ENCODE measurements at regions not wholly inside any gene's neighbourhood (a gene's known extent, or its start where the extent isn't known, plus 50 kb on each side); places are given as distances from the start of the nearest gene placed in this dataset.

DNA sequence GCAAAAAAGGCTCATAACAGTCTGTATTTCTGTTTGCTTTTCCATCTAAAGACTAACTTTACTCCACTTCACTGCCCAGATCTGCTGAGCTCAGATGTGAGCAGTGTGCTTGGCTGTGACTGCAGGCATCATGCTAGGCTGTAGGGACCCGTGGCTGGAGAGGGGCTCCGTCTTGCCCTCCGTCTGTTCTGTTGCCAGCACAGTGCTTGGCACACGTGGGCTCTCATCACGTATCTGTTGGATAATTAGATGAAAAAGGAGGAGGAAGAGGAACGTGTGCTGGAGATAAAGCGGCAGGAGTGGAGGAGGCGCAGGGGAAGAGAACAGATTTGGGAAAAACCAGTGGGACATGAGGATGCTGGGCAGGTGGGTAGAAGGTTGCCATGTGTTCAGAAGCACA lies 57.6 kb upstream of the IER3 start:
- ATAC-seq (ENCODE audit: low FRiP score in 2 of 2) (peak in 1 of 2 donors; percentile 40), DNase-seq (no peak)
- no peak overlapping the region for H3K27ac ChIP-seq
- TF ChIP-seq, protein P1, sequence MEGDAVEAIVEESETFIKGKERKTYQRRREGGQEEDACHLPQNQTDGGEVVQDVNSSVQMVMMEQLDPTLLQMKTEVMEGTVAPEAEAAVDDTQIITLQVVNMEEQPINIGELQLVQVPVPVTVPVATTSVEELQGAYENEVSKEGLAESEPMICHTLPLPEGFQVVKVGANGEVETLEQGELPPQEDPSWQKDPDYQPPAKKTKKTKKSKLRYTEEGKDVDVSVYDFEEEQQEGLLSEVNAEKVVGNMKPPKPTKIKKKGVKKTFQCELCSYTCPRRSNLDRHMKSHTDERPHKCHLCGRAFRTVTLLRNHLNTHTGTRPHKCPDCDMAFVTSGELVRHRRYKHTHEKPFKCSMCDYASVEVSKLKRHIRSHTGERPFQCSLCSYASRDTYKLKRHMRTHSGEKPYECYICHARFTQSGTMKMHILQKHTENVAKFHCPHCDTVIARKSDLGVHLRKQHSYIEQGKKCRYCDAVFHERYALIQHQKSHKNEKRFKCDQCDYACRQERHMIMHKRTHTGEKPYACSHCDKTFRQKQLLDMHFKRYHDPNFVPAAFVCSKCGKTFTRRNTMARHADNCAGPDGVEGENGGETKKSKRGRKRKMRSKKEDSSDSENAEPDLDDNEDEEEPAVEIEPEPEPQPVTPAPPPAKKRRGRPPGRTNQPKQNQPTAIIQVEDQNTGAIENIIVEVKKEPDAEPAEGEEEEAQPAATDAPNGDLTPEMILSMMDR (IDR thresholded peaks at IDR 0.05) = no peak
- TF ChIP-seq EP300 (IDR thresholded peaks at IDR 0.05) = no peak
- no peak for TF ChIP-seq POLR2A (IDR thresholded peaks at IDR 0.05)
- TF ChIP-seq POLR2AphosphoS5 (IDR thresholded peaks at IDR 0.05) = no peak
- H3K9me3 ChIP-seq = no peaks in the 10 kb centered on the region
- no peaks in the 10 kb centered on the region for H3K4me1 ChIP-seq
- no peaks in the 10 kb centered on the region for H3K36me3 ChIP-seq
- WGBS, 2 donors = 83 to 85% methylated on average over 8 of the region's 8 CpGs
- H3K27me3 ChIP-seq = no peaks in the 10 kb centered on the region
- no peak overlapping the region for H3K4me3 ChIP-seq

DNA sequence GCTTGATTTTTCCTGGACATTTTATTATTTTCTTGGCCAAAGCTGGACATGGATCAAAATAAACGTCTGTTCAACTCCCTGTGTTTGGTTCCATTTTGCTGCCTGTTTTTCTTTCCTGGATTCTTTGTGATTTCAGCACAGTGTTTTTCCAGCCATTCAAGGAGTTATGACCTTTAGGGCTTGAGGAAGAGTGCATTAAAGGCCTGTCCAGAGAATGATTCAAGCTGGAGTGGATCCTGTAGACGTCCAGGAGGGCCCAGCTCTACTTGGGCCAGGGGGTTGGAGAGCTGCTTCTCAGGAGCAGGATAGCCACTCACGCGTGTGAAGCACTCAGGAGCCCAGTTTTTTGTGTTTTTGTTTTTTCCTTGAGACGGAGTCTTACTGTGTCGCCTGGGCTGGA lies 56.5 kb upstream of the IER3 start:
- Histone ChIP-seq H3K36me3 (no peaks in the 10 kb centered on the region), H3K27me3 (no peaks in the 10 kb centered on the region), H3K4me3 (no peak overlapping the region), H3K9me3 (no peaks in the 10 kb centered on the region), H3K4me1 (no peaks in the 10 kb centered on the region), H3K27ac (no peak overlapping the region)
- no peak for DNase-seq
- 73 to 76% methylated on average over 4 to 6 of the region's 6 CpGs for WGBS, 2 donors
- TF ChIP-seq, protein P1 (IDR thresholded peaks at IDR 0.05) = no peak
- TF ChIP-seq POLR2A (IDR thresholded peaks at IDR 0.05) (no peak), POLR2AphosphoS5 (IDR thresholded peaks at IDR 0.05) (no peak), EP300 (IDR thresholded peaks at IDR 0.05) (no peak)
- peak in 1 of 2 donors; percentile 36 for ATAC-seq (ENCODE audit: low FRiP score in 2 of 2)

DNA sequence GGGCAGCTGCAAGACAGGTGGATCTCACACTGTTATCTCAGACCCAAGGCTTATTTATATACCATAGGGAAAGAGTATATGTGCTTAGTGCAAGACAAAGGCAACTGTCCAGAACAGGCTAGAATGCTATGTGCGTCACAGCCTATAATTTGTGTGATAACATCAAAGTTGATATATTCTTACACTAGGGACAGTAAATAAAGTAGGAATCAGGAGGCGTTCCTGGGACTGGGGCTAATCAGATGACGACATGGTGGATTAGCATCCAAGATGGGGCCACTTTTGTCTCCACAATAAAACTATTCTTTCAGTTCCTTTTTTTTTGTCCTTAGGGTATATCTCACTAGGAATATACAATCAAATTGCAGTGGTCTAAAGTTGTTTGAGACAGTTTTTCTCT lies 54.9 kb upstream of the IER3 start:
- H3K27me3 ChIP-seq = no peaks in the 10 kb centered on the region
- 74 to 76% methylated on average over 3 of the region's 3 CpGs for WGBS, 2 donors
- DNase-seq = no peak
- no peak overlapping the region for H3K27ac ChIP-seq
- ATAC-seq (ENCODE audit: low FRiP score in 2 of 2) = no peak
- no peaks in the 10 kb centered on the region for H3K36me3 ChIP-seq
- peaks cover 0 to 6% (median 3%) of the 10 kb centered on the region in 4 donors for H3K4me1 ChIP-seq
- H3K4me3 ChIP-seq = no peak overlapping the region
- H3K9me3 ChIP-seq = no peaks in the 10 kb centered on the region
- no peak for TF ChIP-seq EP300 (IDR thresholded peaks at IDR 0.05)
- TF ChIP-seq, protein P1 (IDR thresholded peaks at IDR 0.05) = no peak
- no peak for TF ChIP-seq POLR2AphosphoS5 (IDR thresholded peaks at IDR 0.05)
- no peak for TF ChIP-seq POLR2A (IDR thresholded peaks at IDR 0.05)

DNA sequence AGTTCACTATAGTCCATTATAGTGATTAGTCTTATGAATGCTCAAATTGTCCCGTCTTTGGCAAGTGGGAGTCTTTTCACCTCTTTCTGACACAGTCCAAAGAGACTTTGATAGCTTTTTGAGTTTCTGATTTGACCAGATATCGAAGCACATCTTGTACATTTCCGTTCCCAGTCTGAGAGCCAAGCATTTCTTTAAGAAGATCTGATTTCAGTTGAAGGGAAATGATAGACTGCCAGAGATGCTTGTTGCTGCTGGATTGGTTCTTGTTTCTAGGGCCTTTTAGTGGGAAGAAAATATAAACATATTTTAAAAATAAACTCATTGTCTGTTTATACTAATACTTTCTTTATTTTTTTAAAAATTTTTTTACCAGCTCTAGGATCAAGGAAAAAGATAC lies 54.1 kb upstream of the IER3 start:
- Histone ChIP-seq H3K27ac (no peak overlapping the region), H3K36me3 (no peaks in the 10 kb centered on the region), H3K4me1 (peaks cover 4 to 11% (median 9%) of the 10 kb centered on the region in 4 donors), H3K9me3 (no peaks in the 10 kb centered on the region), H3K4me3 (no peak overlapping the region), H3K27me3 (no peaks in the 10 kb centered on the region)
- no peak for TF ChIP-seq EP300 (IDR thresholded peaks at IDR 0.05)
- TF ChIP-seq POLR2AphosphoS5 (IDR thresholded peaks at IDR 0.05) = no peak
- TF ChIP-seq POLR2A (IDR thresholded peaks at IDR 0.05) = no peak
- TF ChIP-seq, protein P1 (IDR thresholded peaks at IDR 0.05) = no peak
- ATAC-seq (ENCODE audit: low FRiP score in 2 of 2) (no peak), DNase-seq (no peak)
- 73 to 76% methylated on average over 3 of the region's 3 CpGs for WGBS, 2 donors

DNA sequence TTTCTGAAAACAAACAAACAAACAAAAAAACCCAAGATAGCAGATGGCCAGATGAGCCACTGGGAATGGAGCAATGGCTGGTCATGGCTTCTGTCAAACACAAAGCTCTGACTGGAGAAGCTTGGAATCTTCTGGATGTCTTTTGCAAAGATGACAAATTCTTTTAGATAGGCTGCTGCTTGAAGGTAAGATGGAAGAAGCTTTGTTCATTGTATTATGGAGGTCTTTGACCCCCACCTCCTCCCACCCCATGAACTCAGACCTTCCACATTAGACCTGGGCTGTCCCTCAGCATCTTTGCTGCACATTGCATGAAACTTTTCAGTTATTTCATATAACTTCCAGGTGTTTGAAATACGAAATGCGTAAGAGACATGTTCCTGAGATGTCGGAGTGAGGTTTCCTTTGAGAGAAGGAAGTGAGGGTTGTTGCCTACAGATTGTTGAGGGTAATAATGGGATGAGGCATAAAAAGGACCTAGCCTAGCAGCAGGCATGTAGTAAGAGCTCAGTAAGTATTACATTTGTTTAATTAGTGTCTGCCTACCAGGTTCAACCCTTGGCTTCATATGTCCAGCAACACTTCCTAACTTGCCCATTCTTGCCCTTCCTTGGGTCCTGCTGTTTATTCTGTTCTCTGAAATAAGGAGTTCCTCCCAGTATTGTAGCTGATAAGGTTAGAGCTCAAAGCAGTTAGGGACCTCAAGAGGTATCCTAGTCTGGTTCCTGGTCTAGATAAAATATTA lies 51.4 kb upstream of the IER3 start:
- TF ChIP-seq POLR2AphosphoS5 (IDR thresholded peaks at IDR 0.05) (no peak), EP300 (IDR thresholded peaks at IDR 0.05) (no peak), POLR2A (IDR thresholded peaks at IDR 0.05) (no peak)
- TF ChIP-seq, protein P1 (IDR thresholded peaks at IDR 0.05) = no peak
- H3K36me3 ChIP-seq = no peaks in the 10 kb centered on the region
- no peak overlapping the region for H3K27ac ChIP-seq
- WGBS, 2 donors = 86 to 92% methylated on average over 3 of the region's 3 CpGs
- H3K4me3 ChIP-seq = no peak overlapping the region
- DNase-seq (no peak), ATAC-seq (ENCODE audit: low FRiP score in 2 of 2) (no peak)
- no peaks in the 10 kb centered on the region for H3K27me3 ChIP-seq
- peaks cover 8 to 14% (median 11%) of the 10 kb centered on the region in 4 donors for H3K4me1 ChIP-seq
- no peaks in the 10 kb centered on the region for H3K9me3 ChIP-seq

Data from upper lobe of left lung (tissue), 6 donors.